Esophagus squamous epithelium (tissue), 4 donors: ENCODE measurements at regions not wholly inside any gene's neighbourhood (a gene's known extent, or its start where the extent isn't known, plus 50 kb on each side); places are given as distances from the start of the nearest gene placed in this dataset.

Experiments used
- CTCF ChIP-seq, 6 experiments: fragments of 450-650 bp in 4 of 6; fragments of 200-600 bp in 2 of 6; sonication (generic) in 2 of 6; IDR thresholded peaks; one replicate each; pipeline ENCODE4 v1.5.1; 2016 to 2019; ENCODE audit warnings: antibody characterized with exemption in 6 of 6, mild to moderate bottlenecking in 4 of 6, moderate library complexity in 4 of 6
- POLR2A ChIP-seq, 4 donors: fragments of 450-650 bp; IDR thresholded peaks; one replicate each; pipeline ENCODE4 v1.6.1; 2017; ENCODE audit warnings: antibody characterized with exemption in 4 of 4, mild to moderate bottlenecking in 4 of 4, moderate library complexity in 3 of 4

GRCh38 chr1:229922249-229922648 lies 144.8 kb upstream of the GALNT2 start:
- TF ChIP-seq POLR2A (IDR thresholded peaks at IDR 0.05): no peak
- TF ChIP-seq CTCF (IDR thresholded peaks at IDR 0.05): no peak
